Activated CD8-positive, alpha-beta T cell treated with anti-CD3 and anti-CD28 coated beads, Interleukin-2, amount 10 ng/mL, durations not matched to agents 7 days and 5 days (primary cell): ENCODE measurements at regions not wholly inside any gene's neighbourhood (a gene's known extent, or its start where the extent isn't known, plus 50 kb on each side); places are given as distances from the start of the nearest gene placed in this dataset.

Experiments used
- ATAC-seq: fragments of 150-1000 bp; cut with Tn5 transposase; one replicate; pipeline ENCODE4 v1.10.0; 2021; ENCODE audit warnings: moderate library complexity
- CTCF ChIA-PET: fragments of 350-600 bp; sonication (Branson Sonifier 250); formaldehyde crosslinking; loops from one replicate; lab custom pipeline; 2021; ENCODE audit warnings: antibody characterized with exemption; lab: Charles Lee
- POLR2A ChIA-PET: fragments of 350-600 bp; sonication (Branson Sonifier 250); formaldehyde crosslinking; loops from one replicate; lab custom pipeline; 2021; ENCODE audit warnings: antibody characterized with exemption; lab: Charles Lee
- DNase-seq: peaks from one replicate; pipeline ENCODE4 v3.0.0-alpha.2; 2020
- H3K27ac Mint-ChIP-seq: one replicate; pipeline ENCODE4 v1.8.0; 2021; ENCODE audit warnings: mild to moderate bottlenecking, mixed read lengths
- H3K27me3 Mint-ChIP-seq: one replicate; pipeline ENCODE4 v1.8.0; 2021; ENCODE audit warnings: low read depth, mixed read lengths
- H3K36me3 Mint-ChIP-seq: one replicate; pipeline ENCODE4 v1.8.0; 2021; ENCODE audit warnings: low read depth, mixed read lengths
- H3K4me1 Mint-ChIP-seq: one replicate; pipeline ENCODE4 v1.8.0; 2021; ENCODE audit warnings: low read depth, mixed read lengths
- H3K4me3 Mint-ChIP-seq: one replicate; pipeline ENCODE4 v1.8.0; 2021; ENCODE audit warnings: mild to moderate bottlenecking, mixed read lengths
- H3K9me3 Mint-ChIP-seq: one replicate; pipeline ENCODE4 v1.8.0; 2022; ENCODE audit warnings: mixed read lengths; ENCODE audit not compliant: insufficient read depth

GRCh38 chr5:3424946-3425345 lies 170.7 kb upstream of the IRX1 start:
- no peak for DNase-seq
- Mint-ChIP-seq H3K4me1 (no peaks in the 10 kb centered on the region), H3K36me3 (no peaks in the 10 kb centered on the region), H3K27me3 (no peaks in the 10 kb centered on the region), H3K4me3 (no peak overlapping the region), H3K9me3 (no peaks in the 10 kb centered on the region), H3K27ac (no peak overlapping the region)
- ChIA-PET CTCF (no interaction called here), POLR2A (no interaction called here)
- no peak for ATAC-seq

GRCh38 chr5:3417376-3417943 lies 178.2 kb upstream of the IRX1 start:
- H3K36me3 Mint-ChIP-seq = no peaks in the 10 kb centered on the region
- peaks cover 9% of the 10 kb centered on the region for H3K9me3 Mint-ChIP-seq
- H3K27ac Mint-ChIP-seq = no peak overlapping the region
- CTCF ChIA-PET = no interaction called here
- DNase-seq (no peak), ATAC-seq (no peak)
- POLR2A ChIA-PET = no interaction called here
- no peak overlapping the region for H3K4me3 Mint-ChIP-seq
- no peaks in the 10 kb centered on the region for H3K4me1 Mint-ChIP-seq
- H3K27me3 Mint-ChIP-seq = no peaks in the 10 kb centered on the region

- H3K27me3 Mint-ChIP-seq = no peaks in the 10 kb centered on the region
- POLR2A ChIA-PET = no interaction called here
Measured at GRCh38 chr5:3414371-3414770, 181.3 kb upstream of the IRX1 start.

GRCh38 chr5:3412146-3412545 lies 183.5 kb upstream of the IRX1 start:
- Mint-ChIP-seq H3K27ac (no peak overlapping the region), H3K36me3 (no peaks in the 10 kb centered on the region), H3K9me3 (peaks cover 12% of the 10 kb centered on the region), H3K4me3 (no peak overlapping the region), H3K27me3 (no peaks in the 10 kb centered on the region), H3K4me1 (no peaks in the 10 kb centered on the region)
- ChIA-PET POLR2A (no interaction called here), CTCF (no interaction called here)
- ATAC-seq (no peak), DNase-seq (no peak)

More at GRCh38 chr5:3414371-3414770, 181.3 kb upstream of the IRX1 start:
- H3K4me3 Mint-ChIP-seq = no peak overlapping the region
- no peaks in the 10 kb centered on the region for H3K4me1 Mint-ChIP-seq
- CTCF ChIA-PET = no interaction called here
- no peaks in the 10 kb centered on the region for H3K36me3 Mint-ChIP-seq
- peaks cover 14% of the 10 kb centered on the region for H3K9me3 Mint-ChIP-seq
- no peak for ATAC-seq
- no peak overlapping the region for H3K27ac Mint-ChIP-seq
- no peak for DNase-seq

- ATAC-seq (no peak), DNase-seq (no peak)
- Mint-ChIP-seq H3K9me3 (peaks cover 12% of the 10 kb centered on the region), H3K4me3 (no peak overlapping the region), H3K36me3 (no peaks in the 10 kb centered on the region), H3K27ac (no peak overlapping the region), H3K27me3 (no peaks in the 10 kb centered on the region), H3K4me1 (no peaks in the 10 kb centered on the region)
- CTCF ChIA-PET = no interaction called here
- POLR2A ChIA-PET = no interaction called here
Measured at GRCh38 chr5:3411363-3411762, 184.3 kb upstream of the IRX1 start.

GRCh38 chr5:3401635-3402034 lies 194.0 kb upstream of the IRX1 start:
- H3K27me3 Mint-ChIP-seq = no peaks in the 10 kb centered on the region
- H3K9me3 Mint-ChIP-seq = peaks cover 16% of the 10 kb centered on the region
- no peaks in the 10 kb centered on the region for H3K36me3 Mint-ChIP-seq
- H3K4me3 Mint-ChIP-seq = no peak overlapping the region
- ChIA-PET POLR2A (no interaction called here), CTCF (no interaction called here)
- ATAC-seq = no peak
- DNase-seq = no peak
- no peaks in the 10 kb centered on the region for H3K4me1 Mint-ChIP-seq
- H3K27ac Mint-ChIP-seq = no peak overlapping the region

- Mint-ChIP-seq H3K4me1 (no peaks in the 10 kb centered on the region), H3K36me3 (no peaks in the 10 kb centered on the region), H3K9me3 (peaks cover 13% of the 10 kb centered on the region), H3K4me3 (no peak overlapping the region), H3K27ac (no peak overlapping the region), H3K27me3 (no peaks in the 10 kb centered on the region)
- ChIA-PET CTCF (no interaction called here), POLR2A (no interaction called here)
- no peak for ATAC-seq
- DNase-seq = no peak
Measured at GRCh38 chr5:3400659-3401058, 195.0 kb upstream of the IRX1 start.

GRCh38 chr5:3394891-3395599 lies 200.6 kb upstream of the IRX1 start:
- Mint-ChIP-seq H3K27ac (no peak overlapping the region), H3K4me1 (no peaks in the 10 kb centered on the region), H3K4me3 (no peak overlapping the region), H3K36me3 (no peaks in the 10 kb centered on the region), H3K9me3 (peaks cover 7% of the 10 kb centered on the region), H3K27me3 (no peaks in the 10 kb centered on the region)
- CTCF ChIA-PET = no interaction called here
- ATAC-seq (no peak), DNase-seq (no peak)
- POLR2A ChIA-PET = no interaction called here

- Mint-ChIP-seq H3K9me3 (peaks cover under 1% of the 10 kb centered on the region), H3K27ac (no peak overlapping the region), H3K4me1 (no peaks in the 10 kb centered on the region), H3K27me3 (no peaks in the 10 kb centered on the region), H3K4me3 (no peak overlapping the region), H3K36me3 (no peaks in the 10 kb centered on the region)
- DNase-seq = no peak
- no peak for ATAC-seq
- ChIA-PET CTCF (no interaction called here), POLR2A (no interaction called here)
Measured at GRCh38 chr5:3393920-3394597, 201.6 kb upstream of the IRX1 start.

- H3K36me3 Mint-ChIP-seq = no peaks in the 10 kb centered on the region
- no peak for DNase-seq
- H3K4me3 Mint-ChIP-seq = no peak overlapping the region
- ATAC-seq = no peak
- ChIA-PET POLR2A (no interaction called here), CTCF (no interaction called here)
- no peak overlapping the region for H3K27ac Mint-ChIP-seq
- H3K9me3 Mint-ChIP-seq = no peaks in the 10 kb centered on the region
- H3K27me3 Mint-ChIP-seq = no peaks in the 10 kb centered on the region
- no peaks in the 10 kb centered on the region for H3K4me1 Mint-ChIP-seq
Measured at GRCh38 chr5:3393122-3393919, 202.3 kb upstream of the IRX1 start.

GRCh38 chr5:3392306-3392939 lies 203.2 kb upstream of the IRX1 start:
- Mint-ChIP-seq H3K27ac (no peak overlapping the region), H3K4me3 (no peak overlapping the region), H3K9me3 (no peaks in the 10 kb centered on the region), H3K27me3 (no peaks in the 10 kb centered on the region), H3K4me1 (no peaks in the 10 kb centered on the region), H3K36me3 (no peaks in the 10 kb centered on the region)
- DNase-seq (no peak), ATAC-seq (no peak)
- ChIA-PET CTCF (no interaction called here), POLR2A (no interaction called here)
